A549 (cell line): ENCODE measurements at regions not wholly inside any gene's neighbourhood (a gene's known extent, or its start where the extent isn't known, plus 50 kb on each side); places are given as distances from the start of the nearest gene placed in this dataset.

Experiments used
- ATAC-seq, 2 experiments: fragments of 200-7000 bp in 1 of 2; fragments of >200 bp in 1 of 2; cut with Nextera tagmentation in 1 of 2; cut with Tn5 transposase in 1 of 2; 3 replicates each; pipeline versions ENCODE4 v1.8.0 to v1.9.1; 2018 to 2020; ENCODE audit warnings: mild to moderate bottlenecking in 1 of 2, moderate library complexity in 1 of 2
- CTCF ChIA-PET: fragments of 300-600 bp; sonication (Branson Sonifier 250); formaldehyde crosslinking; extraction: SDS; loops from one replicate; lab custom pipeline; 2021; ENCODE audit warnings: antibody characterized with exemption, inconsistent platforms; lab: Yijun Ruan, JAX
- POLR2A ChIA-PET: fragments of 350-600 bp; formaldehyde crosslinking; extraction: SDS; loops from one replicate; lab custom pipeline; 2021; ENCODE audit warnings: antibody characterized with exemption, inconsistent platforms; lab: Yijun Ruan, JAX
- DNase-seq, 2 experiments: peaks; one replicate each; pipeline versions ENCODE4 v3.0.0 to v3.0.0-alpha.2; 2011 to 2016; ENCODE audit warnings: low read depth in 1 of 2, low spot score in 1 of 2
- FAIRE-seq: peaks from 2 replicates; lab custom pipeline; 2011; peaks lifted over from hg19 to GRCh38; lab: Jason Lieb, UNC
- H3K27ac ChIP-seq, 2 experiments: fragments of >200 bp; sonication (Bioruptor Twin); formaldehyde crosslinking; 3 replicates each; pipeline ENCODE4 v1.5.1; 2016 to 2017
- H3K4me1 ChIP-seq: fragments of >200 bp; sonication (Bioruptor Twin); formaldehyde crosslinking; 3 replicates; pipeline ENCODE4 v1.6.1; 2016
- H3K4me2 ChIP-seq: fragments of >200 bp; sonication (Bioruptor Twin); formaldehyde crosslinking; 3 replicates; pipeline ENCODE4 v1.6.1; 2016
- H3K4me3 ChIP-seq: fragments of >200 bp; sonication (Bioruptor Twin); formaldehyde crosslinking; 3 replicates; pipeline ENCODE4 v1.5.1; 2016
- H3K9me3 ChIP-seq: fragments of >200 bp; sonication (Bioruptor Twin); formaldehyde crosslinking; 3 replicates; pipeline ENCODE4 v1.6.1; 2016
- CBX2 ChIP-seq: fragments of 200-600 bp; sonication (generic); IDR thresholded peaks from 2 replicates; pipeline ENCODE4 v1.6.1; 2016; ENCODE audit warnings: low read depth, mild to moderate bottlenecking, borderline replicate concordance
- CBX8 ChIP-seq: fragments of 200-600 bp; sonication (generic); IDR thresholded peaks from 2 replicates; pipeline ENCODE4 v1.6.1; 2016
- CHD4 ChIP-seq: fragments of 200-600 bp; sonication (generic); IDR thresholded peaks from 2 replicates; pipeline ENCODE4 v1.6.1; 2016; ENCODE audit warnings: antibody characterized with exemption, mild to moderate bottlenecking, borderline replicate concordance
- EHF ChIP-seq: fragments of 250-450 bp; sonication (Bioruptor Pico); IDR thresholded peaks from 2 replicates; pipeline ENCODE4 v1.5.0; 2020; ENCODE audit warnings: mild to moderate bottlenecking
- ESRRA ChIP-seq: fragments of 150-350 bp; IDR thresholded peaks from 2 replicates; pipeline ENCODE4 v1.6.1; 2014; ENCODE audit warnings: mild to moderate bottlenecking, low read length, borderline replicate concordance
- FOSB ChIP-seq: fragments of 250-450 bp; sonication (Bioruptor Pico); IDR thresholded peaks from 2 replicates; pipeline ENCODE4 v1.5.0; 2020; ENCODE audit warnings: mild to moderate bottlenecking, moderate library complexity
- HDAC2 ChIP-seq: fragments of 200-600 bp; sonication (generic); IDR thresholded peaks from 2 replicates; pipeline ENCODE4 v1.6.1; 2016
- HEYL ChIP-seq: fragments of 250-450 bp; sonication (Bioruptor Pico); IDR thresholded peaks from 2 replicates; pipeline ENCODE4 v1.8.0; 2021; ENCODE audit warnings: mild to moderate bottlenecking, moderate library complexity
- HOXB13 ChIP-seq: fragments of 250-450 bp; sonication (Bioruptor Pico); IDR thresholded peaks from 2 replicates; pipeline ENCODE4 v1.5.0; 2020; ENCODE audit warnings: low read depth, mild to moderate bottlenecking, moderate library complexity
- HOXB5 ChIP-seq: fragments of 250-450 bp; sonication (Bioruptor Pico); IDR thresholded peaks from 2 replicates; pipeline ENCODE4 v1.5.0; 2020; ENCODE audit warnings: mild to moderate bottlenecking, moderate library complexity
- KDM5A ChIP-seq: fragments of 200-600 bp; sonication (generic); IDR thresholded peaks from 2 replicates; pipeline ENCODE4 v1.6.1; 2016; ENCODE audit warnings: antibody characterized with exemption, mild to moderate bottlenecking
- MAZ ChIP-seq: fragments of 150-350 bp; IDR thresholded peaks from 2 replicates; pipeline ENCODE4 v1.6.1; 2014; ENCODE audit warnings: antibody characterized with exemption, low read depth, low read length, borderline replicate concordance
- MYC ChIP-seq: IDR thresholded peaks from 2 replicates; pipeline ENCODE4 v1.6.1; 2012; ENCODE audit warnings: mild to moderate bottlenecking, inconsistent platforms, low read length, improper control_type of control experiment, borderline replicate concordance
- NFE2L2 ChIP-seq: fragments of 150-350 bp; conservative IDR thresholded peaks from 2 replicates; pipeline ENCODE4 v1.6.1; 2014; ENCODE audit warnings: low read length
- NR3C1 ChIP-seq: fragments of >200 bp; sonication (Bioruptor Twin); formaldehyde crosslinking; IDR thresholded peaks from 3 replicates; pipeline ENCODE4 v1.6.1; 2017
- POLR2A ChIP-seq: IDR thresholded peaks from 2 replicates; pipeline ENCODE4 v1.6.1; 2012; ENCODE audit warnings: mild to moderate bottlenecking, low read length
- RAD21 ChIP-seq, 2 experiments: fragments of >200 bp in 1 of 2; sonication (Bioruptor Twin) in 1 of 2; formaldehyde crosslinking in 1 of 2; IDR thresholded peaks in 1 of 2; conservative IDR thresholded peaks in 1 of 2; 2 replicates in 1 of 2; 3 replicates in 1 of 2; pipeline ENCODE4 v1.6.1; 2012 to 2018; ENCODE audit warnings: inconsistent platforms in 1 of 2
- RCOR1 ChIP-seq: fragments of 150-350 bp; IDR thresholded peaks from 2 replicates; pipeline ENCODE4 v1.6.1; 2014; ENCODE audit warnings: antibody characterized with exemption, low read length, low read depth
- SREBF2 ChIP-seq: fragments of 450-650 bp; IDR thresholded peaks from 2 replicates; pipeline ENCODE4 v1.6.1; 2014; ENCODE audit warnings: mild to moderate bottlenecking, moderate library complexity
- TFCP2L1 ChIP-seq: fragments of 250-450 bp; sonication (Bioruptor Pico); IDR thresholded peaks from 2 replicates; pipeline ENCODE4 v1.5.0; 2021; ENCODE audit warnings: mild to moderate bottlenecking
- ZC3H11A ChIP-seq: fragments of 450-650 bp; IDR thresholded peaks from 2 replicates; pipeline ENCODE4 v1.6.1; 2014; ENCODE audit warnings: antibody characterized with exemption, mild to moderate bottlenecking
- ZFP36 ChIP-seq: fragments of 450-650 bp; IDR thresholded peaks from 2 replicates; pipeline ENCODE4 v1.6.1; 2014; ENCODE audit warnings: borderline replicate concordance; ENCODE audit not compliant: partially characterized antibody
- ZSCAN20 ChIP-seq: fragments of 250-450 bp; sonication (Bioruptor Pico); IDR thresholded peaks from 2 replicates; pipeline ENCODE4 v1.8.0; 2022; ENCODE audit warnings: mild to moderate bottlenecking, moderate library complexity
- WGBS: methylation state at CpG from one replicate; pipeline ENCODE4 v1.1.6; 2017; ENCODE audit errors: missing lambda C conversion rate; 5-methylcytosine and 5-hydroxymethylcytosine counted together
- TF ChIP-seq, protein P1 (sequence below): fragments of 250-450 bp; sonication (Bioruptor Pico); IDR thresholded peaks from 2 replicates; pipeline ENCODE4 v1.5.0; 2020; ENCODE audit warnings: low read depth, mild to moderate bottlenecking, moderate library complexity
- TF ChIP-seq, protein P2 (sequence below): fragments of 200-600 bp; sonication (generic); IDR thresholded peaks from 2 replicates; pipeline ENCODE4 v1.6.1; 2016; ENCODE audit warnings: antibody characterized with exemption, mild to moderate bottlenecking, moderate library complexity
- TF ChIP-seq, protein P3 (sequence below): fragments of >200 bp; sonication (Bioruptor Twin); formaldehyde crosslinking; IDR thresholded peaks from 2 replicates; pipeline ENCODE4 v1.6.1; 2016
- TF ChIP-seq, protein P4 (sequence below): IDR thresholded peaks from 2 replicates; pipeline ENCODE4 v1.6.1; 2012
- TF ChIP-seq, protein P5 (sequence below): IDR thresholded peaks from 2 replicates; pipeline ENCODE4 v1.6.1; 2012
- TF ChIP-seq, protein P6 (sequence below): fragments of 450-650 bp; IDR thresholded peaks from 2 replicates; pipeline ENCODE4 v1.6.1; 2014; ENCODE audit warnings: antibody characterized with exemption

DNA sequence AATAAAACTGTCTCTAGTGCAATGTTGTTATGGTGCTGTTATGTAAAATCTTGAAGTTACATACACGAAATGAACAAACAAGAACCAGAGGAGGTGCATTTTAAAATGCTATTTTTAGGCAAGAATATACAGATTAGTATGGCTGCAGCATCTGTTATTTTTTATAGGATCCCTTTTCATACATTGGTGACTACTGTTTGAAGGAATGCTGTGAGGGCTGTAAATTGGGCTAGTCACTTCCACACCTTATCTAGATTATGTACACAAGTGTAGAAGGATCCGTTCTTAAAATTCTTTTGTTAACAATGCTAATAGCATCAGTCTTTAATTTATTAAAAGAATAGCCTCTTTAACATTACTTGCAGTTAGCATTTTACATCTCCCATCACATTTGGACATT is 284.3 kb upstream of the MDGA2 start:
- CTCF ChIA-PET, result no interaction called here
- ATAC-seq, result no peak

DNA sequence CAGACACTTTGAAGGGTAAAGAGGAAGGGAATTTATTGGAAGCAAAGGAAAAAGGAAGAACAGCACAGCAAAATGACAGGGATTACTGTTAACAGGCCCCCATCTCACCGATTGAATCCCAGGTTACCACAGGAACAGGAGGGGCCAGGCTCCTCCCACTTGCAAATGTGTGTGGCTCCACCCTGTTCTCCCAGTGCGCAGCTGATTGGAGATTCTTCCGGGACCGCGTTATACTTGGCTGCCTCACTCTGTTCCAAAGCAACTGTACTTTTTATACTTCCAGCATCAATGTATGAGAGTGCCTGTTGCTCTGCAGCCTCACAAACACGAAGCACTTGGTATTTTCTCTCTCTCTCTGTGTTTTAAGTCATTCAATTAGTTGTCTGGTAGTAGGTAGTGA is 273.6 kb upstream of the MDGA2 start:
- FAIRE-seq (no peak), DNase-seq (no peak), ATAC-seq (no peak)
- no peaks in the 10 kb centered on the region for H3K4me1 ChIP-seq
- 26% methylated on average over 6 of the region's 6 CpGs for WGBS
- H3K9me3 ChIP-seq, result no peaks in the 10 kb centered on the region
- H3K27ac ChIP-seq, result no peak overlapping the region
- ChIA-PET POLR2A (no interaction called here), CTCF (no interaction called here)
- no peak overlapping the region for H3K4me3 ChIP-seq
- H3K4me2 ChIP-seq, result no peak overlapping the region
- TF ChIP-seq ESRRA (no peak), EHF (CRISPR knock-in tag) (no peak), HOXB13 (CRISPR knock-in tag) (no peak), FOSB (no peak), ZC3H11A (no peak)

More for the DNA sequence above, 284.3 kb upstream of the MDGA2 start:
- Histone ChIP-seq H3K4me3 (no peak overlapping the region), H3K9me3 (no peaks in the 10 kb centered on the region), H3K4me1 (no peaks in the 10 kb centered on the region)
- 5% methylated on average over 2 of the region's 2 CpGs for WGBS
- POLR2A ChIA-PET, result no interaction called here
- no peak for FAIRE-seq
- no peak for DNase-seq
- TF ChIP-seq RAD21 (conservative IDR thresholded peaks at IDR 0.05 in 1 of 2, IDR thresholded peaks at IDR 0.05 in 1 of 2), result no peak
- TF ChIP-seq HEYL, result no peak
- TF ChIP-seq, protein P1, sequence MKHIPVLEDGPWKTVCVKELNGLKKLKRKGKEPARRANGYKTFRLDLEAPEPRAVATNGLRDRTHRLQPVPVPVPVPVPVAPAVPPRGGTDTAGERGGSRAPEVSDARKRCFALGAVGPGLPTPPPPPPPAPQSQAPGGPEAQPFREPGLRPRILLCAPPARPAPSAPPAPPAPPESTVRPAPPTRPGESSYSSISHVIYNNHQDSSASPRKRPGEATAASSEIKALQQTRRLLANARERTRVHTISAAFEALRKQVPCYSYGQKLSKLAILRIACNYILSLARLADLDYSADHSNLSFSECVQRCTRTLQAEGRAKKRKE (CRISPR knock-in tag), result no peak
- TF ChIP-seq, protein P2, sequence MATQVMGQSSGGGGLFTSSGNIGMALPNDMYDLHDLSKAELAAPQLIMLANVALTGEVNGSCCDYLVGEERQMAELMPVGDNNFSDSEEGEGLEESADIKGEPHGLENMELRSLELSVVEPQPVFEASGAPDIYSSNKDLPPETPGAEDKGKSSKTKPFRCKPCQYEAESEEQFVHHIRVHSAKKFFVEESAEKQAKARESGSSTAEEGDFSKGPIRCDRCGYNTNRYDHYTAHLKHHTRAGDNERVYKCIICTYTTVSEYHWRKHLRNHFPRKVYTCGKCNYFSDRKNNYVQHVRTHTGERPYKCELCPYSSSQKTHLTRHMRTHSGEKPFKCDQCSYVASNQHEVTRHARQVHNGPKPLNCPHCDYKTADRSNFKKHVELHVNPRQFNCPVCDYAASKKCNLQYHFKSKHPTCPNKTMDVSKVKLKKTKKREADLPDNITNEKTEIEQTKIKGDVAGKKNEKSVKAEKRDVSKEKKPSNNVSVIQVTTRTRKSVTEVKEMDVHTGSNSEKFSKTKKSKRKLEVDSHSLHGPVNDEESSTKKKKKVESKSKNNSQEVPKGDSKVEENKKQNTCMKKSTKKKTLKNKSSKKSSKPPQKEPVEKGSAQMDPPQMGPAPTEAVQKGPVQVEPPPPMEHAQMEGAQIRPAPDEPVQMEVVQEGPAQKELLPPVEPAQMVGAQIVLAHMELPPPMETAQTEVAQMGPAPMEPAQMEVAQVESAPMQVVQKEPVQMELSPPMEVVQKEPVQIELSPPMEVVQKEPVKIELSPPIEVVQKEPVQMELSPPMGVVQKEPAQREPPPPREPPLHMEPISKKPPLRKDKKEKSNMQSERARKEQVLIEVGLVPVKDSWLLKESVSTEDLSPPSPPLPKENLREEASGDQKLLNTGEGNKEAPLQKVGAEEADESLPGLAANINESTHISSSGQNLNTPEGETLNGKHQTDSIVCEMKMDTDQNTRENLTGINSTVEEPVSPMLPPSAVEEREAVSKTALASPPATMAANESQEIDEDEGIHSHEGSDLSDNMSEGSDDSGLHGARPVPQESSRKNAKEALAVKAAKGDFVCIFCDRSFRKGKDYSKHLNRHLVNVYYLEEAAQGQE, result no peak
- no peak for TF ChIP-seq KDM5A
- TF ChIP-seq TFCP2L1 (CRISPR knock-in tag), result no peak
- TF ChIP-seq ZSCAN20 (CRISPR knock-in tag), result no peak
- TF ChIP-seq, protein P3, sequence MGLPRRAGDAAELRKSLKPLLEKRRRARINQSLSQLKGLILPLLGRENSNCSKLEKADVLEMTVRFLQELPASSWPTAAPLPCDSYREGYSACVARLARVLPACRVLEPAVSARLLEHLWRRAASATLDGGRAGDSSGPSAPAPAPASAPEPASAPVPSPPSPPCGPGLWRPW, result no peak
- TF ChIP-seq NR3C1, result no peak
- TF ChIP-seq NFE2L2, result no peak
- TF ChIP-seq, protein P4, sequence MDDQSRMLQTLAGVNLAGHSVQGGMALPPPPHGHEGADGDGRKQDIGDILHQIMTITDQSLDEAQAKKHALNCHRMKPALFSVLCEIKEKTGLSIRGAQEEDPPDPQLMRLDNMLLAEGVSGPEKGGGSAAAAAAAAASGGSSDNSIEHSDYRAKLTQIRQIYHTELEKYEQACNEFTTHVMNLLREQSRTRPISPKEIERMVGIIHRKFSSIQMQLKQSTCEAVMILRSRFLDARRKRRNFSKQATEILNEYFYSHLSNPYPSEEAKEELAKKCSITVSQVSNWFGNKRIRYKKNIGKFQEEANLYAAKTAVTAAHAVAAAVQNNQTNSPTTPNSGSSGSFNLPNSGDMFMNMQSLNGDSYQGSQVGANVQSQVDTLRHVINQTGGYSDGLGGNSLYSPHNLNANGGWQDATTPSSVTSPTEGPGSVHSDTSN, result no peak
- TF ChIP-seq MYC, result no peak
- TF ChIP-seq SREBF2, result no peak
- TF ChIP-seq CBX8, result no peak
- TF ChIP-seq, all 56 proteins: peak for 0
- no peak overlapping the region for H3K4me2 ChIP-seq
- H3K27ac ChIP-seq, result no peak overlapping the region

DNA sequence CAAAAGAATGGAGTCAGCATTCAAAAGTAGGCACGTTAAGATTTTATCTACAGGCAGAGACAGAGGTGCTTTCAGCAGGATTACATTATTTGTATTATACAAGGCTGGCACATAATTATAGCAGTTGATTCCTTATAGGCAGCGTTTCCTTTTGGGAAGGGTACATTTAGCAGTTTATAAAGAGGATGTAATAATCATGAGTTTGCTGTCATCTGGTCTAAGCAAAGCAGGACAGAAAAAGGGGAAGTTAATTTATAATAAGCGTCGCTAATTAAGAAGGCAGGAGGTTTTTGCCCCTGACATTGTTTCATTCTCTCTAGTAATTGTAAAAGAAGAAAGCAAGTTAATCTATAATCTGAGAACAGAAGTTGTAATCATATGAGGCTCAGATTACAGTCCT is 259.9 kb upstream of the MDGA2 start:
- ChIA-PET CTCF (no interaction called here), POLR2A (no interaction called here)
- no peak for FAIRE-seq
- TF ChIP-seq ZFP36 (no peak), CHD4 (no peak), MYC (no peak), POLR2A (no peak), HDAC2 (no peak), FOSB (no peak), MAZ (no peak), RAD21 (conservative IDR thresholded peaks at IDR 0.05 in 1 of 2, IDR thresholded peaks at IDR 0.05 in 1 of 2) (no peak), RCOR1 (no peak), HOXB5 (CRISPR knock-in tag) (no peak), CBX2 (no peak)
- TF ChIP-seq, protein P5, sequence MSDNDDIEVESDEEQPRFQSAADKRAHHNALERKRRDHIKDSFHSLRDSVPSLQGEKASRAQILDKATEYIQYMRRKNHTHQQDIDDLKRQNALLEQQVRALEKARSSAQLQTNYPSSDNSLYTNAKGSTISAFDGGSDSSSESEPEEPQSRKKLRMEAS, result no peak
- TF ChIP-seq, protein P6, sequence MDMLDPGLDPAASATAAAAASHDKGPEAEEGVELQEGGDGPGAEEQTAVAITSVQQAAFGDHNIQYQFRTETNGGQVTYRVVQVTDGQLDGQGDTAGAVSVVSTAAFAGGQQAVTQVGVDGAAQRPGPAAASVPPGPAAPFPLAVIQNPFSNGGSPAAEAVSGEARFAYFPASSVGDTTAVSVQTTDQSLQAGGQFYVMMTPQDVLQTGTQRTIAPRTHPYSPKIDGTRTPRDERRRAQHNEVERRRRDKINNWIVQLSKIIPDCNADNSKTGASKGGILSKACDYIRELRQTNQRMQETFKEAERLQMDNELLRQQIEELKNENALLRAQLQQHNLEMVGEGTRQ, result no peak
- Histone ChIP-seq H3K4me1 (no peaks in the 10 kb centered on the region), H3K4me2 (no peak overlapping the region), H3K27ac (no peak overlapping the region), H3K9me3 (no peaks in the 10 kb centered on the region), H3K4me3 (no peak overlapping the region)
- DNase-seq, result no peak
- ATAC-seq, result no peak
- WGBS, result 39% methylated on average over 4 of the region's 4 CpGs
